ENCODE measurements at regions not wholly inside any gene's neighbourhood (a gene's known extent, or its start where the extent isn't known, plus 50 kb on each side); places are given as distances from the start of the nearest gene placed in this dataset.

- no peaks in the 10 kb centered on the region for H3K9me3 Mint-ChIP-seq
- DNase-seq (no peak), ATAC-seq (no peak)
- ChIA-PET CTCF (no interaction called here), POLR2A (no interaction called here)
- H3K27me3 Mint-ChIP-seq = no peaks in the 10 kb centered on the region
- no peaks in the 10 kb centered on the region for H3K4me1 Mint-ChIP-seq (ENCODE audit: low read depth)
- intact Hi-C loops (cut with micrococcal nuclease) = no loop called here
- H3K4me3 Mint-ChIP-seq = no peak overlapping the region
- no peak for TF ChIP-seq CTCF (IDR thresholded peaks at IDR 0.05)
- H3K36me3 Mint-ChIP-seq (ENCODE audit: low read depth) = no peaks in the 10 kb centered on the region
- H3K27ac Mint-ChIP-seq = no peak overlapping the region
Observed at GRCh38 chr3:180528843-180529242, 73.1 kb upstream of the TTC14 start.

- H3K36me3 Mint-ChIP-seq (ENCODE audit: low read depth) = no peaks in the 10 kb centered on the region
- ATAC-seq = no peak
Observed at GRCh38 chr3:180529778-180530177, 72.2 kb upstream of the TTC14 start.

GRCh38 chr3:180530276-180530675, 71.7 kb upstream of the TTC14 start:
- H3K27me3 Mint-ChIP-seq = no peaks in the 10 kb centered on the region
- TF ChIP-seq CTCF (IDR thresholded peaks at IDR 0.05) = no peak
- no peak overlapping the region for H3K27ac Mint-ChIP-seq
- intact Hi-C loops (cut with micrococcal nuclease) = no loop called here
- ATAC-seq = no peak
- H3K36me3 Mint-ChIP-seq (ENCODE audit: low read depth) = no peaks in the 10 kb centered on the region
- DNase-seq = no peak
- H3K4me3 Mint-ChIP-seq = no peak overlapping the region
- ChIA-PET POLR2A (no interaction called here), CTCF (no interaction called here)
- no peaks in the 10 kb centered on the region for H3K9me3 Mint-ChIP-seq
- H3K4me1 Mint-ChIP-seq (ENCODE audit: low read depth) = no peaks in the 10 kb centered on the region

More at GRCh38 chr3:180529778-180530177, 72.2 kb upstream of the TTC14 start:
- ChIA-PET CTCF (no interaction called here), POLR2A (no interaction called here)
- intact Hi-C loops (cut with micrococcal nuclease) = no loop called here
- Mint-ChIP-seq H3K27ac (no peak overlapping the region), H3K9me3 (no peaks in the 10 kb centered on the region), H3K27me3 (no peaks in the 10 kb centered on the region), H3K4me1 (ENCODE audit: low read depth) (no peaks in the 10 kb centered on the region), H3K4me3 (no peak overlapping the region)
- DNase-seq = no peak
- no peak for TF ChIP-seq CTCF (IDR thresholded peaks at IDR 0.05)

GRCh38 chr3:180531303-180532278, 70.4 kb upstream of the TTC14 start:
- ChIA-PET CTCF (no interaction called here), POLR2A (no interaction called here)
- no peaks in the 10 kb centered on the region for H3K4me1 Mint-ChIP-seq (ENCODE audit: low read depth)
- no peaks in the 10 kb centered on the region for H3K9me3 Mint-ChIP-seq
- H3K4me3 Mint-ChIP-seq = no peak overlapping the region
- no peak for ATAC-seq
- intact Hi-C loops (cut with micrococcal nuclease) = no loop called here
- no peak for DNase-seq
- H3K27ac Mint-ChIP-seq = no peak overlapping the region
- no peaks in the 10 kb centered on the region for H3K36me3 Mint-ChIP-seq (ENCODE audit: low read depth)
- no peak for TF ChIP-seq CTCF (IDR thresholded peaks at IDR 0.05)
- H3K27me3 Mint-ChIP-seq = no peaks in the 10 kb centered on the region

GRCh38 chr3:180534828-180535227, 67.1 kb upstream of the TTC14 start:
- Mint-ChIP-seq H3K36me3 (ENCODE audit: low read depth) (no peaks in the 10 kb centered on the region), H3K4me1 (ENCODE audit: low read depth) (no peaks in the 10 kb centered on the region), H3K9me3 (no peaks in the 10 kb centered on the region), H3K27me3 (no peaks in the 10 kb centered on the region), H3K4me3 (no peak overlapping the region), H3K27ac (no peak overlapping the region)
- CTCF ChIA-PET = no interaction called here
- ATAC-seq = no peak
- no peak for DNase-seq
- TF ChIP-seq CTCF (IDR thresholded peaks at IDR 0.05) = no peak
- POLR2A ChIA-PET = no interaction called here
- intact Hi-C loops (cut with micrococcal nuclease) = no loop called here
